Upper lobe of right lung (tissue), 1 donor: ENCODE measurements at regions not wholly inside any gene's neighbourhood (a gene's known extent, or its start where the extent isn't known, plus 50 kb on each side); places are given as distances from the start of the nearest gene placed in this dataset.

Source experiments
- ATAC-seq: fragments of 200-7000 bp; cut with Tn5 transposase; one replicate; pipeline ENCODE4 v1.9.1; 2020; ENCODE audit warnings: mild to moderate bottlenecking, moderate library complexity
- DNase-seq: peaks from one replicate; pipeline ENCODE4 v3.0.0-alpha.2; 2020
- H3K27ac ChIP-seq: fragments of 200-600 bp; one replicate; pipeline ENCODE4 v1.8.0; 2022
- H3K27me3 ChIP-seq: fragments of 200-600 bp; one replicate; pipeline ENCODE4 v1.8.0; 2022; ENCODE audit warnings: mild to moderate bottlenecking
- H3K36me3 ChIP-seq: fragments of 200-600 bp; one replicate; pipeline ENCODE4 v1.8.0; 2022
- H3K4me1 ChIP-seq: fragments of 200-600 bp; one replicate; pipeline ENCODE4 v1.8.0; 2022
- H3K4me3 ChIP-seq: fragments of 200-600 bp; one replicate; pipeline ENCODE4 v1.8.0; 2022; ENCODE audit warnings: mild to moderate bottlenecking
- H3K9me3 ChIP-seq: fragments of 200-600 bp; one replicate; pipeline ENCODE4 v1.8.0; 2022
- CTCF ChIP-seq: fragments of 200-600 bp; IDR thresholded peaks from one replicate; pipeline ENCODE4 v1.8.0; 2022; ENCODE audit warnings: antibody characterized with exemption
- intact Hi-C: fragments of 100-400 bp; cut with DNase I; formaldehyde crosslinking; loops from one replicate; pipeline ENCODE4 v1.11.0; 2022
- donor health status: DM: no; HTN: yes; CAD: no; lungs with severe emphysema.

GRCh38 chr20:50403565-50404418 lies 106.4 kb upstream of the PTPN1 start:
- TF ChIP-seq CTCF: no peak
- H3K9me3 ChIP-seq: no peaks in the 10 kb centered on the region
- ATAC-seq (no peak), DNase-seq (no peak)
- no peaks in the 10 kb centered on the region for H3K27me3 ChIP-seq
- H3K4me3 ChIP-seq: no peak overlapping the region
- H3K4me1 ChIP-seq: peaks cover 33% of the 10 kb centered on the region
- H3K27ac ChIP-seq: peak overlapping the region; percentile 58
- H3K36me3 ChIP-seq: no peaks in the 10 kb centered on the region
- intact Hi-C loops: no loop called here

- Histone ChIP-seq H3K27ac (peak overlapping the region; percentile 58), H3K9me3 (no peaks in the 10 kb centered on the region), H3K4me1 (peaks cover 31% of the 10 kb centered on the region), H3K36me3 (no peaks in the 10 kb centered on the region), H3K27me3 (no peaks in the 10 kb centered on the region), H3K4me3 (no peak overlapping the region)
- ATAC-seq: no peak
- intact Hi-C loops: no loop called here
- no peak for DNase-seq
- no peak for TF ChIP-seq CTCF
Measured at GRCh38 chr20:50404419-50405234, 105.6 kb upstream of the PTPN1 start.

GRCh38 chr20:50405235-50405914 lies 104.8 kb upstream of the PTPN1 start:
- Histone ChIP-seq H3K4me3 (no peak overlapping the region), H3K27me3 (no peaks in the 10 kb centered on the region), H3K4me1 (peaks cover 30% of the 10 kb centered on the region), H3K9me3 (no peaks in the 10 kb centered on the region), H3K27ac (no peak overlapping the region), H3K36me3 (no peaks in the 10 kb centered on the region)
- DNase-seq (no peak), ATAC-seq (no peak)
- TF ChIP-seq CTCF: no peak
- intact Hi-C loops: no loop called here

GRCh38 chr20:50405915-50406609 lies 104.1 kb upstream of the PTPN1 start:
- H3K4me3 ChIP-seq: no peak overlapping the region
- H3K9me3 ChIP-seq: no peaks in the 10 kb centered on the region
- no peaks in the 10 kb centered on the region for H3K36me3 ChIP-seq
- no peak for DNase-seq
- ATAC-seq: no peak
- peaks cover 23% of the 10 kb centered on the region for H3K4me1 ChIP-seq
- H3K27me3 ChIP-seq: no peaks in the 10 kb centered on the region
- H3K27ac ChIP-seq: no peak overlapping the region
- intact Hi-C loops: no loop called here
- no peak for TF ChIP-seq CTCF

GRCh38 chr20:50406610-50407136 lies 103.5 kb upstream of the PTPN1 start:
- no peak for DNase-seq
- intact Hi-C loops: no loop called here
- Histone ChIP-seq H3K27ac (no peak overlapping the region), H3K9me3 (no peaks in the 10 kb centered on the region), H3K36me3 (no peaks in the 10 kb centered on the region), H3K4me1 (peaks cover 22% of the 10 kb centered on the region), H3K27me3 (no peaks in the 10 kb centered on the region), H3K4me3 (no peak overlapping the region)
- TF ChIP-seq CTCF: no peak
- no peak for ATAC-seq
